HG03378 (cell line): ENCODE measurements at regions not wholly inside any gene's neighbourhood (a gene's known extent, or its start where the extent isn't known, plus 50 kb on each side); places are given as distances from the start of the nearest gene placed in this dataset.
"Not testable (repeated sequence)": the region's sequence is repeated elsewhere in the genome, so short reads cannot be mapped to it uniquely, and the experiment has no call there.

Experiments used
- ATAC-seq: cut with Tn5 transposase; IDR thresholded peaks from one replicate; pipeline ENCODE4 v1.9.1; 2021; ENCODE audit warnings: mild to moderate bottlenecking, moderate library complexity; ENCODE audit not compliant: unreplicated experiment

DNA sequence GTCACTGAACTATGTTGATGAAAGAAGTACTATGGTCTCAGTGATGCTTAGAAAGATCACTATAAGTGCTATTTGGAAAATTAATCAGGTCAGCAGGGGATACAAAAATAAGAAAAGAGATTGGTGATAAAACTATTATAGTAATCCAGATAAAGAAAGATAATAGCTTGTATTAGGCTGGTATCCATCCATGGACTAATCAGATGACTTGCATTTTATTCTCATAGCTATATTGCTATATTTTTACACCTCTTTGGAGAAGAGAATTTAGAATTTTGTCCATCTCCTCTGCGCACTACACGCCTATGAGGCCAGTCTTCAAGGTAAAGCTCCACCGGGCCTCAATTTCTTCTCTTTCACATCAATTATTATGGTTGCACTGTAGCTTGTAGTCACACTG, 635.1 kb upstream of the DDX18 start:
- no peak for ATAC-seq

- ATAC-seq: no peak
These were observed 623.5 kb upstream of the DDX18 start for GRCh38 chr2:117190856-117191559.

- no peak for ATAC-seq
These were observed 619.1 kb upstream of the DDX18 start for GRCh38 chr2:117195381-117195780.

GRCh38 chr2:117199511-117199910, 615.0 kb upstream of the DDX18 start:
- ATAC-seq: no peak

GRCh38 chr2:117212562-117212961, 601.9 kb upstream of the DDX18 start:
- no peak for ATAC-seq

- no peak for ATAC-seq
These were observed 597.3 kb upstream of the DDX18 start for GRCh38 chr2:117217145-117217544.

DNA sequence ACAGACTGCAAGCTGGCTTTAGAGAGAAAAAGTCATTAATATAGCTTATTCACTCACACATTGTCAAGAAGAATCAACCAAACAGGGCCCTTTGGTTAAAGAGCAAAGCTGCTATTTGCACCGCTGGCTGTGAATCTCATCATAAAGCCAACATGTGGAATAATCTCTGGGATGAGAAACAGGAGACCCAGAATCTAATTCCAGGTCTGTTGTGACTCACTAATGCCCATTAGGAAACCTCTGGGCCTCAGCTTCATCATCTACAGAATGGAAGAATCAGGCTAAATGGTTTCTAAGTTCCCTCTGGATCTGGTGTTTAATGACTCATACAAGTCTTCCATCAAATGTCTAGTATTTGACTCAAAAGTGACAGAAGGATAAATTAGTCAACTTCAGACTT, 591.7 kb upstream of the DDX18 start:
- ATAC-seq: no peak

- no peak for ATAC-seq
These were observed 582.2 kb upstream of the DDX18 start for GRCh38 chr2:117232305-117232704.

GRCh38 chr2:117257362-117257761, 557.1 kb upstream of the DDX18 start:
- ATAC-seq: no peak

- no peak for ATAC-seq
These were observed 544.9 kb upstream of the DDX18 start for GRCh38 chr2:117269574-117269973.

DNA sequence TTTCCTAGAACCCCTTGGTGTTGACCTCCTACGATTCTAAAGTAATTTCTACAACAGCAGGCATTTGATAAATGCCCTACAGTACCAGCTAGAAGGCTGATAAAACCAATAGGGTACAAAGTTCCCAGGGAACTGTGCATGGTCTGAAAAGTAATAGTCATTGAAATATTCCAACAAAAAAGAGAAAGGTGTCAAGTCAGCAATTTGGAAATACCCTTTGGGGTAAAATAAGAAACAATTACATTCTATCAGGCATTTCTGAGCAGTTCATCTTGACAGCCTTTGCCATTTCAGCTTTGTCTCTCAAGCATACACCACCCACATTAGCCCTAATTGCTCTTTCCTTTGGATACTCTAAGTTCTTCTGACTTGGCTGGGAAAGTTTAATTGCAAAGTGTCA, 542.9 kb upstream of the DDX18 start:
- no peak for ATAC-seq

DNA sequence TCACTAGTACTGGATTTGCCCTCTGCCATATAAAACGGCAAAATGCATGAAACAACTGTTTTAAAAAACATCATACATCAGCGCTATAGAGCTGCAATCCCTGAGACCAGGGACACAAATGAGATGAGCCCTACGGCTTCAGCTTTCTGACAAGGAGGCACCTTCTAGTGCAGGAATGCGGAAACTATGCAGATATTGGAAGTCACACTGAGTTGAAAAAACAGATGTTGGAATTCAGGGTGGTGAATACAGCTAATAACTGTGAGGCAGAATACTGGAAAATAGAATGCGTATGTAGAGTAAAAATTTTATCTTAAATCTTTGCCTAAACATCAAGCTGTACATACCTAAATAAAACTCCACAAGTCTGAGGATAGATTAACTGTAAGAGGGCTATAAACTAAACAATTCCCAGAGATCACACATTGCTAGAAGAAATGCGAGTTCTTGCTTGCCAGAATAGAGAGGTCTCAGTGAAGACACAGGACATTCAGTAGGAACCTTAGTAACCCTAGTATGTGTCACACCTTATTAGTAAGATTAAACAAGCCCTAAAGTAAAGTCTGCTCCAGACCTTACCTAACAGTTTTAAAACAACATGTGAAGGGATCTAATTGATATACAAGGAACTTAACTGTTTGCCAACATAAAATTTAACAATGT, 541.4 kb upstream of the DDX18 start:
- ATAC-seq: no peak

GRCh38 chr2:117293012-117293411, 521.5 kb upstream of the DDX18 start:
- no peak for ATAC-seq

GRCh38 chr2:117299451-117299850, 515.0 kb upstream of the DDX18 start:
- no peak for ATAC-seq

DNA sequence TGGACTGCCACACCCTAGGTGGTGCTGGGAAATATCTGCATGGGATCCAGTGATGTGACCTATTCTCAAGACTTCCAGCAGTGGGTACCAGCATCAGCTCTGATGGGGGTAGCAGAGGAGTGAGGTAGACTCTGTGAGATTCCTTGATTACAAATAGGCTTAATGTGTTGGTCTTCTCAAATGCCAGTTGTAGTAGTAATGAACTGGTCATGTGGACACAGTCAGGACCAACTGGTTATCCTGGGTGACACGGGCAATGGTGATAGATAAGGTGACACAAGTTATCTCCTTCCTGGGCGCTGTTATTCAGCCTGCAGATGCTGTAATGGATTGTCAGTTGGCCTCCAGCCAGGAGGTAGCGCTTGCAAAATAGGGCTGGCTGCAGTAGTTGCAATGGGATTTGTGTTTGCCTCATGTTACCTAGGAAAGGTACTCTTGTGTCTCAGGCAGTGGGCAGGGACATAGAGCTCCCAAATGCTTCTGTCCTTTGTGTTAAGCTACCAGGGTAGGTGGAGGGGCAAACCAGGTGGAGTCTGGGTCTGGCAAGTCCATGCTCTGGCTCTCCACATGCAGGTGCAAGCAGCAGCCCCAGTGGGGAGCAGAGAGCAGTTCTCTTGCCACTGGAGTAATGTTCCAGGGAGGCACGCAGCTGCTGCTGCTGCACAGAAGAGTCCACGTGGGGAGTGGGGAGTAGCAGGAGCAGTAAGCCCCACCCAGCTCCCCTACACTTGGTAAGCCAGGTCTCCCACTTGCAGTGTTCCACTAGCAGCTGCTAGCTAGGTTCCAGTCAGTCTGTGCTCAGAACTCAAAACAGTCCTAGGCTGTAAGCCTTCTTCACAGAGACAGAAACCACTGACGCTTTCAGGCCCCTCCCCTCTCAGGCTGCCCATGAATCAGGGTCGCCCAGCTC, 505.4 kb upstream of the DDX18 start:
- no peak for ATAC-seq

DNA sequence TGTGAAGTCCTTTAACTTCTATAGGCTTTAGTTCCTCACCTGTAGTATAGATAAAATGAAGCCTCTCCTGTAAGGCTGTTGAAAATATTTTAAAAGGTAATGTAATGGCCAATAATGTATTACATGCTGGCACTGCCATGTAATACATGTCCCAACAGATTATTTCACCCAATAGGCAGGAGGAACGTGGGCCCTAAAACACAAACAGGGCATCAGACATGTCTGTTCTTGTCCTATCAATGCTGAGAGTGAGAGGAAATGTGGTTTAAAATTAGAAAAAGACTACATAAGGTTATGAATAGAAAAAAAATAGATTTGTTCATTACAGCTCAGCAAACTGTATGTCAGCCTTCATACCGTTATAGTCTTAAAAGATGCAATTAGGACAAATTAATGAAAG, 492.7 kb upstream of the DDX18 start:
- ATAC-seq: no peak

- ATAC-seq: no peak
These were observed 491.2 kb upstream of the DDX18 start for GRCh38 chr2:117323331-117323730.

- ATAC-seq: no peak
These were observed 483.9 kb upstream of the DDX18 start for GRCh38 chr2:117330641-117331040.

DNA sequence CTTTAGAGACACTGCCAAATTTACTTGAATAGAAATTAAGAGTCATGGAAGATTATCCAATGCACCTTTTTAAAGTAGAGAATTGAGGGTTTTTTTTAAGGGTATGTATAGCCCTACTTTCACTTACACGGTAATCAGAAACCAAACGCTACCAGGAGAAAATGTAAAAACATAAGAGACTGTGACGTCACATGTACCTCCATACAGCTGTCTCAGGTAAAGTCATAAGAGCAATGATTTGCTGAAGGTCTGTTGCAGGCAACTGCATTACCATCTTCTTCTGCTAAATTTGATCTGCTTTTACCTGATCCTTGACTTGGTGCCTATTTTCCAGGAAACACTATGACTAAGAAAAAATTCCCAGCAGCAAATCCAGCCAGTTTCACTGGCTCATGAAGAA, 478.5 kb upstream of the DDX18 start:
- ATAC-seq: no peak

DNA sequence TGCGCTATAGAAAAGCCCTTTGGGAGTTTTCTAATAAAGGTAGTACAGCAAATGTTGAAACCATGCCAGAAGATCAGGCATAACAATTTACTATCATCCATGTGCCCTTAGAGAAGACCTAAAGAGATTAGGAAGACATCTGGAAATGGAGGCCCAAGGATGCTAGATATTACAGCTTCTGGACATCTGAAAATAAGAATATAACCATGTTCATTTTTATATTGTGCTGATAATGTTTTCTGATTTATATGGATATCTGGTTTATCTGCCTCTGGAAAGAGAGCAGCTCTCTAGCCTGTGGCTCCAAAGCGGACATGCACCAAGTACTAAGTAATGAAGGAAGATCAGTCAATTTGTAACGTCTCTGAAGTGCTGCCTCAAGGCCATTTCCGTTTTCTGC, 478.0 kb upstream of the DDX18 start:
- no peak for ATAC-seq

DNA sequence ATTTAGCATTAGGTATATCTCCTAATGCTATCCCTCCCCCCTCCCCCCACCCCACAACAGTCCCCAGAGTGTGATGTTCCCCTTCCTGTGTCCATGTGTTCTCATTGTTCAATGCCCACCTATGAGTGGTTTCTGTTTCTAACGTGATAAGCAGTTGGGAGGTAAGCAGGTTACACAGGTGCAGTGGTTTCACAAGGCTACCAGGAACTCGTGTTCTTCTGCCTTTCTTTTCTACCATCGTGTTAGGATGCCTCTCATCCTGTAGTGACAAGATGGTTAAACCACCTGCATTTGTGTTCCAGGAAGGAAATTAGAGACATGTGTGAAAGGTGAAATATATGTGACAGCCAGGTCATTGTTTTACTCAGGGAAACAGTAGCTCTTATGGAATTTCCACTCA, 476.5 kb upstream of the DDX18 start:
- not testable (repeated sequence) for ATAC-seq

DNA sequence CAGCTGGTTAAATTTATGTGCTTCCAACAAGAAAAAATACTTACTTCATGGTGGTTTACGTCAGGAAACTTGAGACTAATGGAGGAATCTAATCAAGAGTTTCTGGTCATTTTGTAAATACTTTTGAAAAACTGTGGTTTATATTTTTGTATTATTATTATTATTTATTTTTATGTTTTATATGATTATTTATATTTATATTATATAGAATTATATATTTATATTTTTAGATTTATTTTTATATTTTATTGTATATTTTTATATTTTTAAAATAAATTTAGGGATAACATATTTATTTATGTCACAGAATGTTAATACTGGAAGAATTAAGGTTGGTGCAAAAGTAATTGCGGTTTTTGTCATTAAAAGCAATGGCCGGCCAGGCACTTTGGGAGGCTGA, 474.5 kb upstream of the DDX18 start:
- ATAC-seq: no peak
